GM23338 (cell line): ENCODE measurements at regions not wholly inside any gene's neighbourhood (a gene's known extent, or its start where the extent isn't known, plus 50 kb on each side); places are given as distances from the start of the nearest gene placed in this dataset.

Experiments used
- ATAC-seq: fragments of 200-7000 bp; cut with Tn5 transposase; 3 replicates; pipeline ENCODE4 v1.9.1; 2020
- DNase-seq: peaks from one replicate; pipeline ENCODE4 v3.0.0-alpha.2; 2015; ENCODE audit warnings: low spot score
- H2AFZ ChIP-seq: fragments of 200-600 bp; sonication (generic); 2 replicates; pipeline ENCODE4 v1.8.0; 2016; ENCODE audit warnings: antibody characterized with exemption, mild to moderate bottlenecking, moderate library complexity
- H3F3A ChIP-seq: fragments of 200-600 bp; sonication (generic); replicated peaks from 2 replicates; pipeline ENCODE4 v1.8.0; 2017; ENCODE audit warnings: antibody characterized with exemption, mixed run types, low read depth
- H3K27ac ChIP-seq: fragments of 200-600 bp; sonication (generic); 2 replicates; pipeline ENCODE4 v1.6.1; 2016; ENCODE audit warnings: low read depth
- H3K27me3 ChIP-seq: fragments of 200-600 bp; sonication (generic); 2 replicates; pipeline ENCODE4 v1.8.0; 2016; ENCODE audit warnings: mild to moderate bottlenecking, mixed run types, moderate library complexity; ENCODE audit not compliant: insufficient read depth
- H3K36me3 ChIP-seq: fragments of 200-600 bp; sonication (generic); 2 replicates; pipeline ENCODE4 v1.8.0; 2016; ENCODE audit warnings: mild to moderate bottlenecking; ENCODE audit not compliant: insufficient read depth
- H3K4me1 ChIP-seq: fragments of 200-600 bp; sonication (generic); 2 replicates; pipeline ENCODE4 v1.8.0; 2016; ENCODE audit warnings: mild to moderate bottlenecking, moderate library complexity; ENCODE audit not compliant: insufficient read depth
- H3K4me2 ChIP-seq: fragments of 200-600 bp; sonication (generic); 2 replicates; pipeline ENCODE4 v1.7.1; 2017; ENCODE audit warnings: mixed run types
- H3K4me3 ChIP-seq: fragments of 200-600 bp; sonication (generic); 2 replicates; pipeline ENCODE4 v1.6.1; 2016; ENCODE audit warnings: mixed run types
- H3K79me2 ChIP-seq: fragments of 200-600 bp; sonication (generic); replicated peaks from 2 replicates; pipeline ENCODE4 v1.8.0; 2017; ENCODE audit warnings: mild to moderate bottlenecking; ENCODE audit not compliant: insufficient read depth
- H3K9me2 ChIP-seq: fragments of 200-600 bp; sonication (generic); 2 replicates; pipeline ENCODE4 v1.8.0; 2017; ENCODE audit not compliant: insufficient read depth
- H4K20me1 ChIP-seq: fragments of 200-600 bp; sonication (generic); replicated peaks from 2 replicates; pipeline ENCODE4 v1.8.0; 2017; ENCODE audit warnings: mild to moderate bottlenecking; ENCODE audit not compliant: insufficient read depth
- H3K27ac Mint-ChIP-seq: 2 replicates; pipeline ENCODE4 v1.8.0; 2020; ENCODE audit warnings: inconsistent platforms, mild to moderate bottlenecking, moderate library complexity, mixed read lengths
- H3K27me3 Mint-ChIP-seq: 3 replicates; pipeline ENCODE4 v1.8.0; 2022; ENCODE audit warnings: low read depth, mild to moderate bottlenecking, moderate library complexity, mixed read lengths, inconsistent platforms; ENCODE audit not compliant: insufficient read depth, poor library complexity
- H3K36me3 Mint-ChIP-seq: 3 replicates; pipeline ENCODE4 v1.8.0; 2021; ENCODE audit warnings: low read depth, mild to moderate bottlenecking, inconsistent platforms, moderate library complexity, mixed read lengths
- H3K4me1 Mint-ChIP-seq: 3 replicates; pipeline ENCODE4 v1.8.0; 2020; ENCODE audit warnings: mild to moderate bottlenecking, inconsistent platforms, mixed read lengths
- H3K4me3 Mint-ChIP-seq: 3 replicates; pipeline ENCODE4 v1.8.0; 2021; ENCODE audit warnings: moderate library complexity, mild to moderate bottlenecking, inconsistent platforms, mixed read lengths
- H3K9me3 Mint-ChIP-seq: 3 replicates; pipeline ENCODE4 v1.8.0; 2020; ENCODE audit warnings: moderate library complexity, mild to moderate bottlenecking, inconsistent platforms, mixed read lengths
- CREB1 ChIP-seq: fragments of 250-450 bp; sonication (Bioruptor Pico); IDR thresholded peaks from 2 replicates; pipeline ENCODE4 v1.5.0; 2020; ENCODE audit warnings: low read depth, mild to moderate bottlenecking, moderate library complexity
- CTCF ChIP-seq, 2 experiments: fragments of 200-600 bp in 1 of 2; sonication (generic) in 1 of 2; conservative IDR thresholded peaks; 2 replicates each; pipeline versions ENCODE4 v1.5.1 to v1.6.1; 2016 to 2017; ENCODE audit warnings: antibody characterized with exemption in 2 of 2, low read depth in 2 of 2, mild to moderate bottlenecking in 2 of 2, moderate library complexity in 1 of 2
- ETS1 ChIP-seq: IDR thresholded peaks from 2 replicates; pipeline ENCODE4 v1.6.1; 2016; ENCODE audit warnings: antibody characterized with exemption
- EZH2 ChIP-seq: fragments of 200-600 bp; sonication (generic); IDR thresholded peaks from one replicate; pipeline ENCODE4 v1.8.0; 2017; ENCODE audit warnings: antibody characterized with exemption, mild to moderate bottlenecking, low read depth; ENCODE audit not compliant: unreplicated experiment
- EZH2phosphoT487 ChIP-seq: fragments of 200-600 bp; sonication (generic); IDR thresholded peaks from one replicate; pipeline ENCODE4 v1.8.1; 2018; ENCODE audit warnings: antibody characterized with exemption; ENCODE audit not compliant: unreplicated experiment
- JUNB ChIP-seq: IDR thresholded peaks from one replicate; pipeline ENCODE4 v1.6.1; 2016; ENCODE audit warnings: antibody characterized with exemption; ENCODE audit not compliant: unreplicated experiment
- NANOG ChIP-seq: IDR thresholded peaks from 2 replicates; pipeline ENCODE4 v1.6.1; 2016; ENCODE audit warnings: antibody characterized with exemption, borderline replicate concordance
- POLR2AphosphoS5 ChIP-seq: IDR thresholded peaks from 2 replicates; pipeline ENCODE4 v1.6.1; 2016; ENCODE audit warnings: antibody characterized with exemption, low read depth
- REST ChIP-seq: IDR thresholded peaks from one replicate; pipeline ENCODE4 v1.6.1; 2018; ENCODE audit warnings: antibody characterized with exemption; ENCODE audit not compliant: unreplicated experiment
- STAT1 ChIP-seq: IDR thresholded peaks from one replicate; pipeline ENCODE4 v1.6.1; 2016; ENCODE audit warnings: antibody characterized with exemption; ENCODE audit not compliant: unreplicated experiment
- ZNF114 ChIP-seq: fragments of 250-450 bp; sonication (Bioruptor Pico); IDR thresholded peaks from 2 replicates; pipeline ENCODE4 v1.5.0; 2020; ENCODE audit warnings: mild to moderate bottlenecking, moderate library complexity
- ZNF331 ChIP-seq: fragments of 250-450 bp; sonication (Bioruptor Pico); IDR thresholded peaks from 2 replicates; pipeline ENCODE4 v1.5.0; 2020; ENCODE audit warnings: low read depth, mild to moderate bottlenecking, moderate library complexity
- ZNF462 ChIP-seq: fragments of 250-450 bp; sonication (Bioruptor Pico); IDR thresholded peaks from 2 replicates; pipeline ENCODE4 v1.5.0; 2020; ENCODE audit warnings: mild to moderate bottlenecking, moderate library complexity

- DNase-seq (no peak), ATAC-seq (no peak)
- no peaks in the 10 kb centered on the region for H3K4me1 ChIP-seq
- H3K4me3 ChIP-seq, result no peak overlapping the region
- no peaks in the 10 kb centered on the region for H4K20me1 ChIP-seq
- H3F3A ChIP-seq, result no peaks in the 10 kb centered on the region
- no peak overlapping the region for H3K27ac ChIP-seq
- H3K9me2 ChIP-seq, result 0 out of 2 replicates have a peak, but pooled peaks cover 8% of the 10 kb centered on the region
- no peaks in the 10 kb centered on the region for H3K36me3 ChIP-seq
- Mint-ChIP-seq H3K9me3 (peaks cover 4% of the 10 kb centered on the region), H3K4me3 (no peak overlapping the region), H3K27me3 (peaks cover 4% of the 10 kb centered on the region), H3K4me1 (peaks cover 7% of the 10 kb centered on the region), H3K36me3 (peaks cover 3% of the 10 kb centered on the region; the same call in 1 of the 3 replicates), H3K27ac (no peak overlapping the region)
- H3K4me2 ChIP-seq, result no peak overlapping the region
- H2AFZ ChIP-seq, result no peak overlapping the region
- no peaks in the 10 kb centered on the region for H3K27me3 ChIP-seq
- TF ChIP-seq ZNF462 (no peak), JUNB (no peak), POLR2AphosphoS5 (no peak), REST (no peak), EZH2phosphoT487 (no peak), ZNF331 (no peak), ZNF114 (CRISPR knock-in tag) (no peak), ETS1 (no peak), NANOG (no peak), STAT1 (no peak), EZH2 (no peak), CTCF (conservative IDR thresholded peaks at IDR 0.05; ENCODE audit: low read depth in 2 of 2) (no peak), CREB1 (no peak)
- H3K79me2 ChIP-seq, result no peaks in the 10 kb centered on the region
These were observed 80.1 kb upstream of the TSC22D2 start for GRCh38 chr3:150327678-150328653.
